ENCODE measurements at regions not wholly inside any gene's neighbourhood (a gene's known extent, or its start where the extent isn't known, plus 50 kb on each side); places are given as distances from the start of the nearest gene placed in this dataset.
"Not testable (repeated sequence)": the region's sequence is repeated elsewhere in the genome, so short reads cannot be mapped to it uniquely, and the experiment has no call there.

- no peak overlapping the region for H3K4me3 ChIP-seq (ENCODE audit: low read depth, low read length)
- TF ChIP-seq CTCF (IDR thresholded peaks at IDR 0.05; ENCODE audit: low read depth, low read length), result no peak
These were observed 109.2 kb downstream of the IGLL1 start for GRCh38 chr22:23470811-23471389.

- no peak for TF ChIP-seq CTCF (IDR thresholded peaks at IDR 0.05; ENCODE audit: low read depth, low read length)
- no peak overlapping the region for H3K4me3 ChIP-seq (ENCODE audit: low read depth, low read length)
These were observed 112.3 kb downstream of the IGLL1 start for GRCh38 chr22:23467721-23468294.

- no peak for TF ChIP-seq CTCF (IDR thresholded peaks at IDR 0.05; ENCODE audit: low read depth, low read length)
These were observed 113.7 kb downstream of the IGLL1 start for GRCh38 chr22:23466351-23466750.

DNA sequence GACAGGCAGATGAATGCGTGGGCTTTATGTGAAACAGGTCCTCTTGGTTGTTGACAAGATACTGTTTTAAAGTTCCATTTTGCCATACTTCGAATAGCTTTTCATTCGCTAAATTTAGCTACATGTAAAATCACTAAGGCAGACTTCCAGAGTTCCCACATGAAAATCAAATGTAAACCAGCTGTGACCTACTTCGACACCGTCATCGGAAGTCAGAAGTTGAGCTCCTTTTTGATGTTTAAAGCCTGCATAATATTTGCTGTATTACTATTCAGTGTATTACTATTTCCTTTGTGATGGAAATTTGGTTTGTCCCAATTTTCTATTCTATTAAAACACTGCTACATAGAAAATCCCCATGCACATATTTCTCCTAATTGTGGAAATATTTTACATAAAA, 115.3 kb downstream of the IGLL1 start:
- not testable (repeated sequence) for H3K4me3 ChIP-seq (ENCODE audit: low read depth, low read length)

More at GRCh38 chr22:23466351-23466750, 113.7 kb downstream of the IGLL1 start:
- no peak overlapping the region for H3K4me3 ChIP-seq (ENCODE audit: low read depth, low read length)

GRCh38 chr22:23460517-23461031, 119.5 kb downstream of the IGLL1 start:
- not testable (repeated sequence) for H3K4me3 ChIP-seq (ENCODE audit: low read depth, low read length)

DNA sequence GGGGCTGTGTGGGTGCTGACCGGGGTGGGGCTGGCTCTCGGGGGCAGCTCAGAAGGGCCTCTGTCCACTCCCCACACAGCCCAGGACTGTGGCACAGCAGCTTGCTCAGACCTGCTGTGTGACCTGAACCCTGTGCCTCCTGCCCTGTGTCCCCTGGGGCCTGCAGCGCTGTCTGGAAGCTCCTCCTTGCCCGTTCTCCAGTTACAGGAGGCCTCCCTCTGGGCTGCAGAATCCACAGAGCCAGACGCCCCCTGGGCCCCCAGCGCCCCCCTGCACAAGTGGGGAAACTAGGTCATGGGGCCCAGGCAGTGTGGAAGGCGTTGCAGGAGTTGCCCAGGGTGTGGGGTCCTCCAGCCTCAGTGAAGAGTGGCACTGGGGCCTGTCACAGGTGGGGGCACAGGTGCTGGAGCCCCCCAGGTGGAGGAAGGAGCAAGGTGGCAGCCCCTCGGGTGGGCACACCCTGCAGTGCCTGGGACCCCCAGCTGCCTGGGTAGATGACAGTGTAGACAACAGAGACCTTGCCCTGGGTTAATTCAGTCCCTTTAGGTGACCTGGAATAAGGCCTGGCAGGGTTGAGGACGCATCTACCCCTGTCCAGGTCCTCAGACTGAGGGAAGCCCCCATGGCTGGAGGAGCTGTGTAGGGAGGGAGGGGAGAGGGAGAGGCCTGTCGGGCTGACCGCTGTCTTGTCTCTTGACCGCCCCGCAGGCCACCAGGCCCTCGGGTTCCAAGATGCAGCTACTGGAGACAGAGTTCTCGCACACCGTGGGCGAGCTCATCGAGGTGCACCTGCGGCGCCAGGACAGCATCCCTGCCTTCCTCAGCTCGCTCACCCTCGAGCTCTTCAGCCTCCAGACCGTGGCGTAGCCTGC, 120.2 kb downstream of the IGLL1 start:
- H3K4me3 ChIP-seq (ENCODE audit: low read depth, low read length), result not testable (repeated sequence)

DNA sequence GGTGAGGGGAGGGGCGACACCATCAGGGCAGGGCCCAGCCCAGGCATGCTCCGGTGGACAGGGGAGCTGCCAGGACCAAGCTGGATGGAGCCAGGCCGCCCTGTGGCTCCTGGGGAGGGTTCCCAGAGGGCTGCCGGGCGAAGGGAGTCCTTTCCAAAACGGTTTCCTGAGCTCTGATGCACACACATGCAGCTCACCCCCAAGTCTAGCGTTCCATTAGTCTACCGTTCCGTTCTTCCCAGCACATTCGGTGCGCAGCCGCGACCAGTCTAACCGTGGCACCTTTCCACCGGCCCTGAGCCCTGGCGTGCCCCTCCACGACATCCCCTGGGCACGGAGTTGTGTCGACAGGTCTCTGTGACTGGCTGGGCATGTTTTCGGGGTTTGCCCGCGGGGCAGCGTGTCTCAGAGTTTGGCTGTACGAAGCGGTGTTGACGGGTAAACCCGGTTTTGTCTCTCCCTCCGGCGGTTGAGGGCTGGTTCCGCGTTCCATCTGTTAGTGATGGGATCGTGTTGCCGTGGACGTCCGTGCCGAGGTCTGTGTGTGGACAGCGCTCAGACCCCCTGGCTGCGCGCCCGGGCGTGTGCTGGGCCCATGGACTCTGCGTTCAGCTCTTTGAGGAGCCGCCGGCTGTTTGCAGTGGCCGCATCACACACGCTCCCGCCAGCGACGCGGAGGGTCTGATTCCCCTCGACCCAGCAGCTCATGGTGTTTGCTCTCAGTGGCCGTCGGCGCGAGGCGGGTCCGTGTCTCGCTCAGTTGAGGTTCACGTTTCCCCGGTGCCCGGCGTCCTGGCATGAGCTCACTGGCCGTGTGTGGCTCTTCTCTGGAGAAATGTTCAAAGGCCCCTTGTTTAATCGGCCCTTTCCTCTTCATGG, 121.2 kb downstream of the IGLL1 start:
- no peak overlapping the region for H3K4me3 ChIP-seq (ENCODE audit: low read depth, low read length)
- TF ChIP-seq CTCF (IDR thresholded peaks at IDR 0.05; ENCODE audit: low read depth, low read length), result no peak

GRCh38 chr22:23457380-23457985, 122.6 kb downstream of the IGLL1 start:
- H3K4me3 ChIP-seq (ENCODE audit: low read depth, low read length), result no peak overlapping the region

GRCh38 chr22:23456666-23457379, 123.3 kb downstream of the IGLL1 start:
- not testable (repeated sequence) for H3K4me3 ChIP-seq (ENCODE audit: low read depth, low read length)

More at GRCh38 chr22:23457380-23457985, 122.6 kb downstream of the IGLL1 start:
- no peak for TF ChIP-seq CTCF (IDR thresholded peaks at IDR 0.05; ENCODE audit: low read depth, low read length)

GRCh38 chr22:23454345-23454744, 125.7 kb downstream of the IGLL1 start:
- not testable (repeated sequence) for H3K4me3 ChIP-seq (ENCODE audit: low read depth, low read length)

Data from WI38 (cell line).